Spleen (tissue), 7 donors: ENCODE measurements at regions not wholly inside any gene's neighbourhood (a gene's known extent, or its start where the extent isn't known, plus 50 kb on each side); places are given as distances from the start of the nearest gene placed in this dataset.
"Not testable (repeated sequence)": the region's sequence is repeated elsewhere in the genome, so short reads cannot be mapped to it uniquely, and the experiment has no call there.

Source experiments
- CTCF ChIP-seq, 11 experiments: fragments of 200-600 bp in 7 of 11; fragments of 450-650 bp in 4 of 11; sonication (generic) in 4 of 11; IDR thresholded peaks in 8 of 11; conservative IDR thresholded peaks in 3 of 11; 1 replicate in 7 of 11; 2 replicates in 4 of 11; pipeline versions ENCODE4 v1.4.0 to v1.8.0; 2016 to 2021; ENCODE audit warnings: antibody characterized with exemption in 11 of 11, inconsistent platforms in 4 of 11, mild to moderate bottlenecking in 1 of 11
- POLR2AphosphoS5 ChIP-seq, 3 donors: sonication (generic); formaldehyde crosslinking; IDR thresholded peaks; one replicate each; pipeline ENCODE4 v1.5.1; 2017; ENCODE audit warnings: antibody characterized with exemption in 3 of 3
- donor health status: DM: no; HTN: no; CAD: no; lungs with moderate emphysema.
- donor health status: DM: no; HTN: no; CAD: no.
- donor health status: DM: no; HTN: no; CAD: no.

- not testable (repeated sequence) for TF ChIP-seq CTCF (IDR thresholded peaks at IDR 0.05 in 8 of 11, conservative IDR thresholded peaks at IDR 0.05 in 3 of 11); POLR2AphosphoS5 (IDR thresholded peaks at IDR 0.05)
Observed at GRCh38 chr10:22129612-22130011, 88.2 kb downstream of the EBLN1 start.
